Endothelial cell of umbilical vein (primary cell): ENCODE measurements at regions not wholly inside any gene's neighbourhood (a gene's known extent, or its start where the extent isn't known, plus 50 kb on each side); places are given as distances from the start of the nearest gene placed in this dataset.

Source experiments
- BruUV-seq: library from RNA; stranded (reverse); fragments of 400-500 nt; replicated peaks from 2 replicates; lab custom pipeline; 2021; lab: Mats Ljungman, UMichigan
- CTCF ChIA-PET: fragments of 300-600, 350-600 bp; sonication (Branson Sonifier 250); formaldehyde crosslinking; loops from one replicate; lab custom pipeline; 2021; ENCODE audit warnings: antibody characterized with exemption, inconsistent platforms; lab: Charles Lee
- POLR2A ChIA-PET: fragments of 300-600, 350-600 bp; sonication (Branson Sonifier 250); formaldehyde crosslinking; loops from one replicate; lab custom pipeline; 2021; ENCODE audit warnings: antibody characterized with exemption, inconsistent platforms; lab: Charles Lee
- DNase-seq: peaks from one replicate; pipeline ENCODE4 v3.0.0-alpha.2; 2011; ENCODE audit warnings: low read depth, low spot score
- FAIRE-seq: peaks from 2 replicates; lab custom pipeline; 2011; peaks lifted over from hg19 to GRCh38; lab: Jason Lieb, UNC
- H2AFZ ChIP-seq: 2 replicates; pipeline ENCODE4 v1.6.0; 2012; ENCODE audit warnings: low read depth, low read length, control low read depth, inconsistent platforms
- H3K27ac ChIP-seq: 2 replicates; pipeline ENCODE4 v1.5.1; 2011; ENCODE audit warnings: low read depth, mild to moderate bottlenecking, control low read depth, low read length, moderate library complexity; ENCODE audit not compliant: insufficient read depth
- H3K27me3 ChIP-seq, 2 experiments: 2 replicates each; pipeline versions ENCODE4 v1.6.0 to v1.6.1; 2011; ENCODE audit warnings: low read length in 2 of 2, mixed read lengths in 1 of 2; ENCODE audit not compliant: control insufficient read depth in 2 of 2, insufficient read depth in 2 of 2
- H3K36me3 ChIP-seq, 2 experiments: 2 replicates in 1 of 2; 3 replicates in 1 of 2; pipeline ENCODE4 v1.5.1; 2011; ENCODE audit warnings: low read length in 2 of 2, mild to moderate bottlenecking in 1 of 2, moderate library complexity in 1 of 2; ENCODE audit not compliant: control insufficient read depth in 2 of 2, insufficient read depth in 2 of 2; ENCODE audit errors: extremely low read depth in 1 of 2
- H3K4me1 ChIP-seq: 3 replicates; pipeline ENCODE4 v1.5.1; 2011; ENCODE audit warnings: mild to moderate bottlenecking, low read length; ENCODE audit not compliant: control insufficient read depth, insufficient read depth; ENCODE audit errors: extremely low read depth
- H3K4me2 ChIP-seq: 2 replicates; pipeline ENCODE4 v1.6.1; 2011; ENCODE audit warnings: low read length, control low read depth, mixed read lengths; ENCODE audit not compliant: insufficient read depth
- H3K4me3 ChIP-seq, 3 experiments: fragments of 200-600 bp in 1 of 3; sonication (generic), shearing (Covaris generic) in 1 of 3; replicated peaks in 1 of 3; 2 replicates each; pipeline ENCODE4 v1.5.1; 2011 to 2016; ENCODE audit warnings: control low read depth in 3 of 3, low read length in 3 of 3, mild to moderate bottlenecking in 2 of 3, inconsistent platforms in 1 of 3, low read depth in 1 of 3, moderate library complexity in 1 of 3; ENCODE audit not compliant: insufficient read depth in 1 of 3
- H3K79me2 ChIP-seq: 2 replicates; pipeline ENCODE4 v1.6.0; 2012; ENCODE audit warnings: low read length, inconsistent platforms; ENCODE audit not compliant: control insufficient read depth, insufficient read depth
- H3K9ac ChIP-seq: replicated peaks from 2 replicates; pipeline ENCODE3; 2011; ENCODE audit warnings: low read length, control low read depth; ENCODE audit not compliant: insufficient read depth; ENCODE audit errors: extremely low read depth
- H3K9me1 ChIP-seq: replicated peaks from 3 replicates; pipeline ENCODE4 v1.6.0; 2011; ENCODE audit warnings: mild to moderate bottlenecking, low read length; ENCODE audit not compliant: control insufficient read depth, insufficient read depth; ENCODE audit errors: extremely low read depth
- H3K9me3 ChIP-seq: replicated peaks from 2 replicates; pipeline ENCODE4 v1.5.1; 2012; ENCODE audit warnings: low read length, inconsistent platforms; ENCODE audit not compliant: control insufficient read depth, insufficient read depth
- H4K20me1 ChIP-seq: replicated peaks from 2 replicates; pipeline ENCODE3; 2011; ENCODE audit warnings: mild to moderate bottlenecking, low read length; ENCODE audit not compliant: control insufficient read depth, insufficient read depth; ENCODE audit errors: extremely low read depth
- EZH2 ChIP-seq: IDR thresholded peaks from 2 replicates; pipeline ENCODE4 v1.6.1; 2012; ENCODE audit warnings: borderline replicate concordance, low read depth, mild to moderate bottlenecking, moderate library complexity, low read length, inconsistent platforms; ENCODE audit not compliant: severe bottlenecking
- FOS ChIP-seq: IDR thresholded peaks from 2 replicates; pipeline ENCODE4 v1.6.1; 2011; ENCODE audit warnings: mild to moderate bottlenecking, low read length, moderate library complexity, borderline replicate concordance; ENCODE audit not compliant: insufficient read depth
- GATA2 ChIP-seq: IDR thresholded peaks from 2 replicates; pipeline ENCODE4 v1.7.0; 2011; ENCODE audit warnings: low read depth, mild to moderate bottlenecking, moderate library complexity, mixed read lengths, low read length; ENCODE audit not compliant: insufficient read length, insufficient read depth
- JUN ChIP-seq: IDR thresholded peaks from 2 replicates; pipeline ENCODE4 v1.6.1; 2011; ENCODE audit warnings: borderline replicate concordance, low read depth; ENCODE audit not compliant: insufficient read length, insufficient read depth
- MYC ChIP-seq: IDR thresholded peaks from one replicate; pipeline ENCODE4 v1.6.1; 2011; ENCODE audit warnings: mild to moderate bottlenecking, low read depth, low read length
- POLR2A ChIP-seq: IDR thresholded peaks from 2 replicates; pipeline ENCODE4 v1.6.1; 2012; ENCODE audit warnings: low read depth, mild to moderate bottlenecking, control low read depth, low read length
- POLR2AphosphoS5 ChIP-seq: IDR thresholded peaks from 2 replicates; pipeline ENCODE4 v1.6.1; 2012; ENCODE audit warnings: low read depth, mild to moderate bottlenecking, control low read depth, low read length, moderate library complexity; ENCODE audit not compliant: insufficient read depth
- dilution Hi-C: fragments of 300-500 bp; cut with MboI; formaldehyde crosslinking; loops from one replicate; pipeline ENCODE4 v1.15.0; 2019; ENCODE audit warnings: low sequenced_read_pairs; ENCODE audit not compliant: extremely low pct_ligation_motif_present
- intact Hi-C: fragments of 100-400 bp; cut with micrococcal nuclease; formaldehyde crosslinking; loops from one replicate; pipeline ENCODE4 v1.10.0; 2022
- TF ChIP-seq, protein P1 (sequence below), 2 donors: IDR thresholded peaks; 1 replicate in 1 of 2; 2 replicates in 1 of 2; pipeline ENCODE4 v1.5.1; 2011; ENCODE audit warnings: low read length in 2 of 2, mild to moderate bottlenecking in 2 of 2, moderate library complexity in 2 of 2, control low read depth in 1 of 2, inconsistent platforms in 1 of 2, low read depth in 1 of 2; ENCODE audit not compliant: insufficient read depth in 1 of 2; ENCODE audit errors: extremely low read depth in 1 of 2
- TF ChIP-seq, protein P2 (sequence below): IDR thresholded peaks from 2 replicates; pipeline ENCODE4 v1.6.1; 2011; ENCODE audit not compliant: insufficient read depth, insufficient read length

DNA sequence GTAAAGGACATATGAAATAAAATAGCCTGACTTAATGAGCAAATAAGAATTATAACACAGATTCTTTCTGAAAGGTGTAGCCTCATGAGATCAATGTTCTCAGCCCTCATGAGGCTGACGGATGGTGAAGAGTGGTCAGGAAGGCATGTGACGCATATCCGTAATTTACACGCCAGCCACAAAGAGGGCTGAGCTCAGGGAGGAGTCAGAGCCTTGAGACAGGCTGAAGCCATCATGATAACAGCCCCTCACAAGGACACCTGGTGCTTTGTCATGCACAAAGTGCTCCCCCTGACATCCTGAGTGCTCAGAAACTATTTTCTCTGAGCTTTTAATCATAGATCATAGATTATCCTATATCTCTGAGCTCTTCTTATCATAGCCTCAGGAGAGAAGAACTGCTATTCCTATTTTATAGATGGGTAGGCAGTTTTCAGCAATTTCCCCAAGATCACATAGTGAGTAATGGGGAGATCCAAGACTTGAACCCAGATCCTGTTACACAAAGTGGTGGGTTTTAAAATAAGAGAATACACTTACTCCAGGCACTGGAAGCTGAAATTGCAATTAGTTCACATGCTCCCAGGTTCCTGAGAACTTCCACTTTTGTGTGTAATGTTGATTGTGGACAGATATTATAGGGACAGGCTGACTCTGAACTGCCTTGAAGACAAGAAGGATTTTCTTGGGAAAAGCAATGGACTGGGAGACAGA, 267.1 kb downstream of the RPLP1 start:
- no peak for FAIRE-seq
- CTCF ChIA-PET, result interaction anchor here (1.0 kb wide), 2 partner anchors 15 to 140 kb away, joined by 3 read pairs; no protein-coding TSS in a partner anchor
- H2AFZ ChIP-seq, result no peak overlapping the region
- no peaks in the 10 kb centered on the region for H3K9me1 ChIP-seq
- no peak for TF ChIP-seq FOS
- TF ChIP-seq, protein P1, sequence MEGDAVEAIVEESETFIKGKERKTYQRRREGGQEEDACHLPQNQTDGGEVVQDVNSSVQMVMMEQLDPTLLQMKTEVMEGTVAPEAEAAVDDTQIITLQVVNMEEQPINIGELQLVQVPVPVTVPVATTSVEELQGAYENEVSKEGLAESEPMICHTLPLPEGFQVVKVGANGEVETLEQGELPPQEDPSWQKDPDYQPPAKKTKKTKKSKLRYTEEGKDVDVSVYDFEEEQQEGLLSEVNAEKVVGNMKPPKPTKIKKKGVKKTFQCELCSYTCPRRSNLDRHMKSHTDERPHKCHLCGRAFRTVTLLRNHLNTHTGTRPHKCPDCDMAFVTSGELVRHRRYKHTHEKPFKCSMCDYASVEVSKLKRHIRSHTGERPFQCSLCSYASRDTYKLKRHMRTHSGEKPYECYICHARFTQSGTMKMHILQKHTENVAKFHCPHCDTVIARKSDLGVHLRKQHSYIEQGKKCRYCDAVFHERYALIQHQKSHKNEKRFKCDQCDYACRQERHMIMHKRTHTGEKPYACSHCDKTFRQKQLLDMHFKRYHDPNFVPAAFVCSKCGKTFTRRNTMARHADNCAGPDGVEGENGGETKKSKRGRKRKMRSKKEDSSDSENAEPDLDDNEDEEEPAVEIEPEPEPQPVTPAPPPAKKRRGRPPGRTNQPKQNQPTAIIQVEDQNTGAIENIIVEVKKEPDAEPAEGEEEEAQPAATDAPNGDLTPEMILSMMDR (IDR thresholded peaks at IDR 0.05; ENCODE audit: extremely low read depth in 1 of 2, insufficient read depth in 1 of 2, low read depth in 1 of 2, low read length in 2 of 2), result no peak
- DNase-seq, result no peak
- dilution Hi-C loops (no loop called here), intact Hi-C loops (no loop called here)
- BruUV-seq, result no TSS peak
- no peaks in the 10 kb centered on the region for H3K79me2 ChIP-seq
- no peaks in the 10 kb centered on the region for H4K20me1 ChIP-seq
- H3K4me2 ChIP-seq, result no peak overlapping the region
- H3K9me3 ChIP-seq, result no peaks in the 10 kb centered on the region
- POLR2A ChIA-PET, result no interaction called here
- H3K36me3 ChIP-seq, result no peaks in the 10 kb centered on the region
- no peaks in the 10 kb centered on the region for H3K4me1 ChIP-seq
- no peak overlapping the region for H3K27ac ChIP-seq
- H3K27me3 ChIP-seq, result peaks cover 0 to 3% of the 10 kb centered on the region in 2 experiments
- H3K4me3 ChIP-seq, result no peak overlapping the region
- H3K9ac ChIP-seq, result no peak overlapping the region

DNA sequence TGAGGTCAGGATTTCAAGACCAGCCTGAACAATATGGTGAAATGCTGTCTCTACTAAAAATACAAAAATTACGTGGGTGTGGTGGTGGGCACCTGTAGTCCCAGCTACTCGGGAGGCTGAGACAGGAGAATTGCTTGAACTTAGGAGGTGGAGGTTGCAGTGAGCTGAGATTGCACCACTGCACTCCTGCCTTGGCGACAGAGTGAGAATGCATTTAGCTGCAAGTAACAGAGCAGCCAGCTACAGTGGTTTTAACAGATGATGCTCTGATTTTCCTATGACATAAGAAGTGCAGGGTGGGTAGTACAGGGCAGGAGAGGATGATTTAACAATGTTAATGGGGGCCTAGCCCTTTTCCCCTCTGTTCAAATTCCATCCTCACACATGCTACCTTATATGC, 267.9 kb downstream of the RPLP1 start:
- ChIA-PET CTCF (interaction anchor here (1.0 kb wide), 1 partner anchor 14 kb away, joined by 3 read pairs; no protein-coding TSS in a partner anchor), POLR2A (no interaction called here)
- BruUV-seq, result no TSS peak
- Histone ChIP-seq H3K27ac (no peak overlapping the region), H3K79me2 (no peaks in the 10 kb centered on the region), H3K9me1 (no peaks in the 10 kb centered on the region), H4K20me1 (no peaks in the 10 kb centered on the region), H3K9me3 (no peaks in the 10 kb centered on the region), H3K9ac (no peak overlapping the region), H2AFZ (no peak overlapping the region), H3K4me1 (no peaks in the 10 kb centered on the region), H3K27me3 (peaks cover 0 to 3% of the 10 kb centered on the region in 2 experiments), H3K36me3 (no peaks in the 10 kb centered on the region), H3K4me2 (no peak overlapping the region), H3K4me3 (no peak overlapping the region)
- intact Hi-C loops (no loop called here), dilution Hi-C loops (no loop called here)
- DNase-seq (no peak), FAIRE-seq (no peak)
- no peak for TF ChIP-seq FOS
- TF ChIP-seq POLR2AphosphoS5, result no peak
- no peak for TF ChIP-seq POLR2A
- TF ChIP-seq, protein P2, sequence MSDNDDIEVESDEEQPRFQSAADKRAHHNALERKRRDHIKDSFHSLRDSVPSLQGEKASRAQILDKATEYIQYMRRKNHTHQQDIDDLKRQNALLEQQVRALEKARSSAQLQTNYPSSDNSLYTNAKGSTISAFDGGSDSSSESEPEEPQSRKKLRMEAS, result no peak
- TF ChIP-seq EZH2, result no peak
- TF ChIP-seq GATA2, result no peak
- TF ChIP-seq JUN, result no peak
- TF ChIP-seq, protein P1 (IDR thresholded peaks at IDR 0.05; ENCODE audit: extremely low read depth in 1 of 2, insufficient read depth in 1 of 2, low read depth in 1 of 2, low read length in 2 of 2), result no peak
- TF ChIP-seq MYC, result no peak
